Transverse colon (tissue), 3 donors: ENCODE measurements at regions not wholly inside any gene's neighbourhood (a gene's known extent, or its start where the extent isn't known, plus 50 kb on each side); places are given as distances from the start of the nearest gene placed in this dataset.

Source experiments
- CTCF ChIP-seq, 5 experiments: fragments of 200-600 bp in 3 of 5; fragments of 450-650 bp in 2 of 5; sonication (generic) in 3 of 5; IDR thresholded peaks; 1 replicate in 2 of 5; 2 replicates in 3 of 5; pipeline ENCODE4 v1.5.1; 2016 to 2017; ENCODE audit warnings: antibody characterized with exemption in 5 of 5, inconsistent platforms in 3 of 5, mild to moderate bottlenecking in 2 of 5, moderate library complexity in 1 of 5
- EP300 ChIP-seq: sonication (generic); formaldehyde crosslinking; IDR thresholded peaks from one replicate; pipeline ENCODE4 v1.6.1; 2017; ENCODE audit warnings: antibody characterized with exemption, low read depth

- TF ChIP-seq EP300 (no peak), CTCF (IDR thresholded peaks at IDR 0.05) (no peak)
These were observed 2430.3 kb downstream of the PCDH7 start for GRCh38 chr4:33150525-33150910.
